H1 (cell line): ENCODE measurements at regions not wholly inside any gene's neighbourhood (a gene's known extent, or its start where the extent isn't known, plus 50 kb on each side); places are given as distances from the start of the nearest gene placed in this dataset.

Source experiments
- CTCF ChIA-PET: fragments of 300-600 bp; sonication (Branson Sonifier 250); formaldehyde crosslinking; loops from one replicate; lab custom pipeline; 2021; ENCODE audit not compliant: partially characterized antibody; lab: Charles Lee
- POLR2A ChIA-PET: fragments of 300-600 bp; sonication (Branson Sonifier 250); formaldehyde crosslinking; loops from one replicate; lab custom pipeline; 2021; ENCODE audit warnings: inconsistent platforms; ENCODE audit not compliant: partially characterized antibody; lab: Charles Lee
- DNase-seq, 2 experiments: peaks; one replicate each; pipeline versions ENCODE4 v3.0.0 to v3.0.0-alpha.2; 2010 to 2022; ENCODE audit warnings: low spot score in 2 of 2, low read depth in 1 of 2, mixed read lengths in 1 of 2
- FAIRE-seq: peaks from 2 replicates; lab custom pipeline; 2011; peaks lifted over from hg19 to GRCh38; lab: Jason Lieb, UNC
- H2AFZ ChIP-seq: 2 replicates; pipeline ENCODE4 v1.8.1; 2012; ENCODE audit warnings: low read length, inconsistent platforms
- H2AK5ac ChIP-seq: 2 replicates; pipeline ENCODE4 v1.6.1; 2013; ENCODE audit warnings: low read depth, low read length
- H2BK120ac ChIP-seq: replicated peaks from 2 replicates; pipeline ENCODE3; 2013; ENCODE audit warnings: low read depth, low read length, inconsistent platforms
- H2BK12ac ChIP-seq: 2 replicates; pipeline ENCODE4 v1.6.1; 2013; ENCODE audit warnings: low read depth, low read length
- H2BK15ac ChIP-seq: 2 replicates; pipeline ENCODE4 v1.6.1; 2013; ENCODE audit warnings: low read length
- H2BK20ac ChIP-seq: 2 replicates; pipeline ENCODE4 v1.6.1; 2013; ENCODE audit warnings: low read length
- H2BK5ac ChIP-seq: 2 replicates; pipeline ENCODE4 v1.6.1; 2013; ENCODE audit warnings: low read depth, low read length
- H3K14ac ChIP-seq: 2 replicates; pipeline ENCODE4 v1.6.1; 2013; ENCODE audit warnings: inconsistent platforms; ENCODE audit not compliant: insufficient read length
- H3K18ac ChIP-seq: 2 replicates; pipeline ENCODE4 v1.6.1; 2013; ENCODE audit warnings: low read length; ENCODE audit errors: extremely low read depth
- H3K23ac ChIP-seq: 2 replicates; pipeline ENCODE4 v1.6.1; 2013; ENCODE audit warnings: inconsistent platforms; ENCODE audit not compliant: insufficient read length
- H3K23me2 ChIP-seq: 2 replicates; pipeline ENCODE4 v1.6.1; 2013; ENCODE audit warnings: low read depth, low read length
- H3K27ac ChIP-seq: 2 replicates; pipeline ENCODE4 v1.6.1; 2011; ENCODE audit warnings: low read depth, low read length, inconsistent platforms
- H3K27me3 ChIP-seq, 4 experiments: replicated peaks in 1 of 4; 1 replicate in 1 of 4; 2 replicates in 3 of 4; pipeline versions ENCODE4 v1.6.1 to v1.8.1; 2011 to 2013; ENCODE audit warnings: low read length in 3 of 4, mild to moderate bottlenecking in 3 of 4, inconsistent platforms in 2 of 4, mixed read lengths in 2 of 4, moderate library complexity in 1 of 4; ENCODE audit not compliant: control insufficient read depth in 3 of 4, insufficient read depth in 3 of 4; ENCODE audit errors: extremely low read depth in 1 of 4
- H3K36me3 ChIP-seq, 4 experiments: 2 replicates each; pipeline versions ENCODE4 v1.6.1 to v1.8.1; 2011 to 2013; ENCODE audit warnings: mild to moderate bottlenecking in 4 of 4, low read length in 3 of 4, moderate library complexity in 2 of 4, control low read depth in 1 of 4, inconsistent platforms in 1 of 4; ENCODE audit not compliant: insufficient read depth in 4 of 4, control insufficient read depth in 2 of 4
- H3K4ac ChIP-seq: replicated peaks from 2 replicates; pipeline ENCODE3; 2013; ENCODE audit warnings: low read length, low read depth, mixed read lengths, inconsistent platforms; ENCODE audit not compliant: insufficient read length
- H3K4me1 ChIP-seq, 4 experiments: replicated peaks in 1 of 4; 1 replicate in 1 of 4; 2 replicates in 3 of 4; pipeline versions ENCODE4 v1.6.1 to v1.8.1; 2011 to 2013; ENCODE audit warnings: low read length in 3 of 4, inconsistent platforms in 2 of 4, mixed read lengths in 1 of 4; ENCODE audit not compliant: insufficient read depth in 4 of 4, control insufficient read depth in 3 of 4
- H3K4me2 ChIP-seq, 2 experiments: 2 replicates each; pipeline versions ENCODE4 v1.6.1 to v1.8.1; 2011 to 2013; ENCODE audit warnings: low read depth in 2 of 2, low read length in 2 of 2, control low read depth in 1 of 2, inconsistent platforms in 1 of 2, mild to moderate bottlenecking in 1 of 2; ENCODE audit not compliant: insufficient read depth in 1 of 2
- H3K4me3 ChIP-seq, 4 experiments: fragments of 200-600, 300-600 bp in 1 of 4; sonication (generic), shearing (Covaris generic), sonication (Bioruptor Twin) in 1 of 4; 2 replicates each; pipeline versions ENCODE4 v1.5.1 to v1.8.1; 2011 to 2016; ENCODE audit warnings: low read length in 4 of 4, low read depth in 3 of 4, control low read depth in 2 of 4, inconsistent platforms in 2 of 4, mild to moderate bottlenecking in 2 of 4, mixed read lengths in 1 of 4, moderate library complexity in 1 of 4; ENCODE audit not compliant: insufficient read depth in 2 of 4; ENCODE audit errors: extremely low read depth in 1 of 4
- H3K56ac ChIP-seq: replicated peaks from 2 replicates; pipeline ENCODE3; 2013; ENCODE audit warnings: low read depth, mild to moderate bottlenecking, mixed read lengths, low read length, inconsistent platforms; ENCODE audit not compliant: insufficient read length
- H3K79me1 ChIP-seq: 2 replicates; pipeline ENCODE4 v1.6.1; 2013; ENCODE audit warnings: low read depth, low read length, control low read depth
- H3K79me2 ChIP-seq, 2 experiments: 2 replicates each; pipeline versions ENCODE4 v1.6.1 to v1.8.1; 2012 to 2013; ENCODE audit warnings: low read length in 2 of 2, mild to moderate bottlenecking in 2 of 2, inconsistent platforms in 1 of 2; ENCODE audit not compliant: insufficient read depth in 2 of 2, control insufficient read depth in 1 of 2
- H3K9ac ChIP-seq, 4 experiments: replicated peaks in 1 of 4; 1 replicate in 1 of 4; 2 replicates in 3 of 4; pipeline versions ENCODE4 v1.6.1 to v1.8.1; 2011 to 2013; ENCODE audit warnings: low read depth in 3 of 4, low read length in 3 of 4, control low read depth in 2 of 4, mild to moderate bottlenecking in 2 of 4, moderate library complexity in 2 of 4, inconsistent platforms in 1 of 4; ENCODE audit errors: extremely low read depth in 1 of 4
- H3K9me3 ChIP-seq, 2 experiments: 2 replicates each; pipeline versions ENCODE4 v1.6.1 to v1.8.1; 2012 to 2013; ENCODE audit warnings: mild to moderate bottlenecking in 2 of 2, moderate library complexity in 2 of 2, control low read depth in 1 of 2, inconsistent platforms in 1 of 2, low read depth in 1 of 2, low read length in 1 of 2, mixed read lengths in 1 of 2; ENCODE audit not compliant: insufficient read depth in 2 of 2
- H4K20me1 ChIP-seq, 2 experiments: replicated peaks in 1 of 2; 2 replicates each; pipeline versions ENCODE3 to v1.8.1; 2011 to 2013; ENCODE audit warnings: inconsistent platforms in 2 of 2, low read length in 2 of 2, mild to moderate bottlenecking in 1 of 2; ENCODE audit not compliant: insufficient read depth in 2 of 2, control insufficient read depth in 1 of 2
- H4K5ac ChIP-seq: 2 replicates; pipeline ENCODE4 v1.6.1; 2013; ENCODE audit warnings: low read length, low read depth, mixed read lengths, inconsistent platforms; ENCODE audit not compliant: insufficient read length
- H4K8ac ChIP-seq: 2 replicates; pipeline ENCODE4 v1.8.0; 2013; ENCODE audit warnings: mild to moderate bottlenecking, moderate library complexity, low read length, inconsistent platforms; ENCODE audit not compliant: insufficient read depth; ENCODE audit errors: extremely low read depth
- H4K91ac ChIP-seq: replicated peaks from 2 replicates; pipeline ENCODE3; 2013; ENCODE audit warnings: low read length, mixed read lengths, inconsistent platforms; ENCODE audit not compliant: insufficient read length
- ASH2L ChIP-seq: fragments of 200-600, 300-600 bp; sonication (generic); IDR thresholded peaks from one replicate; pipeline ENCODE4 v1.7.1; 2017; ENCODE audit warnings: low read length
- BRCA1 ChIP-seq: IDR thresholded peaks from 2 replicates; pipeline ENCODE4 v1.6.1; 2012; ENCODE audit warnings: low read depth, low read length, improper control_type of control experiment
- CBX5 ChIP-seq: fragments of 300-800, 300-1000 bp; sonication (generic); IDR thresholded peaks from 2 replicates; pipeline ENCODE4 v1.7.1; 2016; ENCODE audit warnings: antibody characterized with exemption, low read length, low read depth
- CBX8 ChIP-seq: fragments of 300-800, 300-1000 bp; sonication (generic); IDR thresholded peaks from 2 replicates; pipeline ENCODE4 v1.7.1; 2016; ENCODE audit warnings: low read depth, low read length, borderline replicate concordance
- CHD1 ChIP-seq: IDR thresholded peaks from 2 replicates; pipeline ENCODE4 v1.6.1; 2012; ENCODE audit warnings: low read depth, low read length, improper control_type of control experiment
- GABPA ChIP-seq: IDR thresholded peaks from 2 replicates; pipeline ENCODE4 v1.6.1; 2011; ENCODE audit warnings: mild to moderate bottlenecking, low read length, moderate library complexity, borderline replicate concordance; ENCODE audit not compliant: insufficient read depth
- GTF2F1 ChIP-seq: IDR thresholded peaks from 2 replicates; pipeline ENCODE4 v1.6.1; 2012; ENCODE audit warnings: low read depth, low read length, improper control_type of control experiment, borderline replicate concordance
- KDM1A ChIP-seq: fragments of 200-600, 300-600 bp; sonication (generic); IDR thresholded peaks from 2 replicates; pipeline ENCODE4 v1.7.1; 2016; ENCODE audit warnings: mild to moderate bottlenecking, low read length, borderline replicate concordance
- KDM4A ChIP-seq: IDR thresholded peaks from one replicate; pipeline ENCODE4 v1.7.1; 2012; ENCODE audit warnings: low read depth, mild to moderate bottlenecking, moderate library complexity, low read length, inconsistent platforms; ENCODE audit not compliant: severe bottlenecking
- KDM5A ChIP-seq: fragments of 200-600 bp; IDR thresholded peaks from 2 replicates; pipeline ENCODE4 v1.7.1; 2012; ENCODE audit warnings: mild to moderate bottlenecking, low read length, inconsistent platforms, mixed read lengths
- POU5F1 ChIP-seq: IDR thresholded peaks from 2 replicates; pipeline ENCODE4 v1.6.1; 2011; ENCODE audit warnings: low read depth, mild to moderate bottlenecking, low read length, moderate library complexity
- SIRT6 ChIP-seq: IDR thresholded peaks from one replicate; pipeline ENCODE4 v1.7.1; 2012; ENCODE audit warnings: low read length, inconsistent platforms
- TAF7 ChIP-seq: optimal IDR thresholded peaks from 2 replicates; pipeline ENCODE3; 2011; ENCODE audit warnings: low read depth, mild to moderate bottlenecking, inconsistent platforms, low read length, moderate library complexity, borderline replicate concordance
- TEAD4 ChIP-seq: IDR thresholded peaks from 2 replicates; pipeline ENCODE4 v1.6.1; 2012; ENCODE audit warnings: low read depth, low read length, inconsistent platforms, mixed read lengths
- WGBS, 2 experiments: shearing (Covaris generic) in 1 of 2; methylation state at CpG; one replicate each; pipeline versions ENCODE4 v1.1.6 to v1.1.7; 2013 to 2015; ENCODE audit warnings: low lambda C conversion rate in 2 of 2, mixed read lengths in 2 of 2, inconsistent platforms in 1 of 2, low coverage in 1 of 2, missing lambda C conversion rate in 1 of 2; ENCODE audit not compliant: insufficient replicate concordance in 2 of 2, insufficient coverage in 1 of 2, insufficient read length in 1 of 2; ENCODE audit errors: extremely low coverage in 1 of 2, missing lambda C conversion rate in 1 of 2; 5-methylcytosine and 5-hydroxymethylcytosine counted together
- TF ChIP-seq, protein P1 (sequence below): IDR thresholded peaks from 2 replicates; pipeline ENCODE4 v1.6.1; 2012; ENCODE audit warnings: inconsistent platforms

DNA sequence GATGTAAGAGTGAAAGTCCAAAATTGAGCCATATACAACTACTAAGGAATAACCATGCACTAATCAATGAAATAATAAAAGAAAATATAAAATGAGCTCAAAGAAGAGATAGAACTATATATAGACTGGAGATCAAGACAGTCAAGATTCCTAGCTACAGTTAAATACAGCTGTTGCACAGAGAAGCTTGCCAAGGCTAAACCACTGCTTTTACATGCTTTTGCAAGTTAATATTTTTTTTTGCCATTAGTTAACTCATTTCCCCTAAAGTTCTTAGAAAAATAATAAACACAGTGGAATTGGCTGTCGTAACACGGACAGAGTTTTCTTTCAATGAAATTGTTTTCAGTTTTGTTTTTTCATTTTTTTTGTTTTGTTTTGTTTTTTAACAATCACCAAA lies 123.0 kb downstream of the VGLL3 start:
- no peak overlapping the region for H3K14ac ChIP-seq
- no peak overlapping the region for H2BK15ac ChIP-seq
- peaks cover 0 to 1% (median 0%) of the 10 kb centered on the region in 4 experiments; a peak in 1 of 7 replicates for H3K27me3 ChIP-seq
- no peak overlapping the region for H3K9ac ChIP-seq
- peaks cover 2 to 8% of the 10 kb centered on the region in 2 experiments; a peak in 2 of 4 replicates for H3K9me3 ChIP-seq
- TF ChIP-seq KDM4A (no peak), TEAD4 (no peak), POU5F1 (no peak), GTF2F1 (no peak), CBX5 (no peak), ASH2L (no peak), CHD1 (no peak), KDM5A (no peak), CBX8 (no peak), SIRT6 (no peak), GABPA (no peak), KDM1A (no peak), TAF7 (no peak), BRCA1 (no peak)
- TF ChIP-seq, protein P1, sequence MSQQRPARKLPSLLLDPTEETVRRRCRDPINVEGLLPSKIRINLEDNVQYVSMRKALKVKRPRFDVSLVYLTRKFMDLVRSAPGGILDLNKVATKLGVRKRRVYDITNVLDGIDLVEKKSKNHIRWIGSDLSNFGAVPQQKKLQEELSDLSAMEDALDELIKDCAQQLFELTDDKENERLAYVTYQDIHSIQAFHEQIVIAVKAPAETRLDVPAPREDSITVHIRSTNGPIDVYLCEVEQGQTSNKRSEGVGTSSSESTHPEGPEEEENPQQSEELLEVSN = no peak
- H3K4me1 ChIP-seq = no peaks in the 10 kb centered on the region
- no peak overlapping the region for H3K56ac ChIP-seq
- CTCF ChIA-PET = interaction anchor here (0.6 kb wide), 1 partner anchor 34 kb away, joined by 3 read pairs; no protein-coding TSS in a partner anchor
- FAIRE-seq (no peak), DNase-seq (no peak)
- no peak overlapping the region for H3K23ac ChIP-seq
- peaks cover 0 to 3% (median 0%) of the 10 kb centered on the region in 4 experiments; a peak in 1 of 8 replicates for H3K36me3 ChIP-seq
- no peak overlapping the region for H2BK120ac ChIP-seq
- H2AK5ac ChIP-seq = no peak overlapping the region
- WGBS, 2 experiments = 71% methylated on average over 2 of the region's 2 CpGs; no CpG with 5 or more reads in 1 of the 2 experiments
- H3K27ac ChIP-seq = no peak overlapping the region
- no peak overlapping the region for H3K4me3 ChIP-seq
- H4K91ac ChIP-seq = no peak overlapping the region
- H3K18ac ChIP-seq = no peak overlapping the region
- H4K8ac ChIP-seq = no peak overlapping the region
- POLR2A ChIA-PET = no interaction called here
- no peaks in the 10 kb centered on the region for H3K23me2 ChIP-seq
- no peaks in the 10 kb centered on the region for H4K20me1 ChIP-seq
- no peak overlapping the region for H4K5ac ChIP-seq
- no peak overlapping the region for H3K4me2 ChIP-seq
- no peak overlapping the region for H2BK20ac ChIP-seq
- H3K79me1 ChIP-seq = no peaks in the 10 kb centered on the region
- H2AFZ ChIP-seq = no peak overlapping the region
- no peak overlapping the region for H2BK12ac ChIP-seq
- H3K4ac ChIP-seq = no peak overlapping the region
- no peaks in the 10 kb centered on the region for H3K79me2 ChIP-seq
- no peak overlapping the region for H2BK5ac ChIP-seq
